GM23248 (cell line): ENCODE measurements at regions not wholly inside any gene's neighbourhood (a gene's known extent, or its start where the extent isn't known, plus 50 kb on each side); places are given as distances from the start of the nearest gene placed in this dataset.
"Not testable (repeated sequence)": the region's sequence is repeated elsewhere in the genome, so short reads cannot be mapped to it uniquely, and the experiment has no call there.

Experiments used
- EZH2 ChIP-seq: fragments of 200-600 bp; sonication (generic); IDR thresholded peaks from 2 replicates; pipeline ENCODE4 v1.6.1; 2018; ENCODE audit warnings: antibody characterized with exemption, mild to moderate bottlenecking; ENCODE audit not compliant: insufficient read depth, poor library complexity, severe bottlenecking
- EZH2phosphoT487 ChIP-seq: fragments of 200-600 bp; sonication (generic); IDR thresholded peaks from 2 replicates; pipeline ENCODE4 v1.6.1; 2018; ENCODE audit warnings: antibody characterized with exemption, moderate library complexity, mild to moderate bottlenecking, low read depth; ENCODE audit not compliant: insufficient read depth

DNA sequence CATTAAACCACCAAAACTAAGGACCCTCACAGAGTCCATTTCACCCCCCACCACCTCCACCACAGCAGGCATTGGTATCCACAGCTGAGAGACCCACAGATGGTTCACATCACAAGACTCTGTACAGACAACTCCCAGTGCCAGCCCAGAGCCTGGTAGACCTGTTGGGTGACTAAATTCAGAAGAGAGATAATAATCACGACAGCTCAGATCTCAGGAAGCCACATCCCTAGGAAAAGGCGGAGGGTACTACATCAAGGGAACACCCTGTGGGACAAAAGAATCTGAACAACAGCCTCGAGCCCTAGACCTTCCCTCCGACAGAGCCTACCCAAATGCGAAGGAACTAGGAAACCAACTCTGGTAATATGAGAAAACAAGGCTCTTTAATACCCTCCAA lies 51.4 kb upstream of the TMEM45B start:
- not testable (repeated sequence) for TF ChIP-seq EZH2phosphoT487, EZH2
